A549 (cell line): ENCODE measurements at regions not wholly inside any gene's neighbourhood (a gene's known extent, or its start where the extent isn't known, plus 50 kb on each side); places are given as distances from the start of the nearest gene placed in this dataset.

Experiments used
- CHD4 ChIP-seq: fragments of 200-600 bp; sonication (generic); IDR thresholded peaks from 2 replicates; pipeline ENCODE4 v1.6.1; 2016; ENCODE audit warnings: antibody characterized with exemption, mild to moderate bottlenecking, borderline replicate concordance
- CTCF ChIP-seq: fragments of >200 bp; sonication (Bioruptor Twin); formaldehyde crosslinking; IDR thresholded peaks from 3 replicates; pipeline ENCODE4 v1.5.1; 2016
- ELK1 ChIP-seq: fragments of 150-350 bp; IDR thresholded peaks from 2 replicates; pipeline ENCODE4 v1.6.1; 2014; ENCODE audit warnings: low read depth, mild to moderate bottlenecking, low read length
- KDM5A ChIP-seq: fragments of 200-600 bp; sonication (generic); IDR thresholded peaks from 2 replicates; pipeline ENCODE4 v1.6.1; 2016; ENCODE audit warnings: antibody characterized with exemption, mild to moderate bottlenecking
- MAX ChIP-seq: IDR thresholded peaks from 2 replicates; pipeline ENCODE4 v1.6.1; 2012
- MAZ ChIP-seq: fragments of 150-350 bp; IDR thresholded peaks from 2 replicates; pipeline ENCODE4 v1.6.1; 2014; ENCODE audit warnings: antibody characterized with exemption, low read depth, low read length, borderline replicate concordance
- PHF8 ChIP-seq: fragments of 200-600 bp; sonication (generic); IDR thresholded peaks from 2 replicates; pipeline ENCODE4 v1.6.1; 2016; ENCODE audit warnings: low read depth, mild to moderate bottlenecking, antibody characterized with exemption, moderate library complexity, borderline replicate concordance
- POLR2A ChIP-seq: IDR thresholded peaks from 2 replicates; pipeline ENCODE4 v1.6.1; 2012; ENCODE audit warnings: mild to moderate bottlenecking, low read length
- RAD21 ChIP-seq, 2 experiments: fragments of >200 bp in 1 of 2; sonication (Bioruptor Twin) in 1 of 2; formaldehyde crosslinking in 1 of 2; IDR thresholded peaks in 1 of 2; conservative IDR thresholded peaks in 1 of 2; 2 replicates in 1 of 2; 3 replicates in 1 of 2; pipeline ENCODE4 v1.6.1; 2012 to 2018; ENCODE audit warnings: inconsistent platforms in 1 of 2
- REST ChIP-seq: fragments of 200-600 bp; sonication (generic); IDR thresholded peaks from 2 replicates; pipeline ENCODE4 v1.6.1; 2016; ENCODE audit warnings: antibody characterized with exemption, mild to moderate bottlenecking, moderate library complexity
- ZC3H11A ChIP-seq: fragments of 450-650 bp; IDR thresholded peaks from 2 replicates; pipeline ENCODE4 v1.6.1; 2014; ENCODE audit warnings: antibody characterized with exemption, mild to moderate bottlenecking

GRCh38 chr2:111671426-111672150 lies 212.4 kb downstream of the ANAPC1 start:
- no peak for TF ChIP-seq ZC3H11A
- no peak for TF ChIP-seq CTCF
- no peak for TF ChIP-seq RAD21 (conservative IDR thresholded peaks at IDR 0.05 in 1 of 2, IDR thresholded peaks at IDR 0.05 in 1 of 2)
- TF ChIP-seq REST, result no peak
- no peak for TF ChIP-seq POLR2A
- TF ChIP-seq MAX, result no peak
- TF ChIP-seq PHF8, result no peak
- no peak for TF ChIP-seq MAZ
- TF ChIP-seq KDM5A, result no peak
- TF ChIP-seq CHD4, result no peak
- no peak for TF ChIP-seq ELK1
